Duodenal mucosa (tissue), 2 donors: ENCODE measurements at regions not wholly inside any gene's neighbourhood (a gene's known extent, or its start where the extent isn't known, plus 50 kb on each side); places are given as distances from the start of the nearest gene placed in this dataset.

Source experiments
- H3K27ac ChIP-seq: one replicate; pipeline ENCODE4 v1.7.0; 2013; ENCODE audit warnings: low read depth, low read length
- H3K27me3 ChIP-seq, 2 donors: one replicate each; pipeline ENCODE4 v1.7.0; 2013; ENCODE audit warnings: low read length in 2 of 2, control low read depth in 1 of 2; ENCODE audit not compliant: insufficient read depth in 2 of 2, control insufficient read depth in 1 of 2
- H3K36me3 ChIP-seq, 2 donors: one replicate each; pipeline ENCODE4 v1.7.0; 2013; ENCODE audit warnings: low read length in 2 of 2, control low read depth in 1 of 2; ENCODE audit not compliant: insufficient read depth in 2 of 2, control insufficient read depth in 1 of 2
- H3K4me1 ChIP-seq, 2 donors: one replicate each; pipeline ENCODE4 v1.7.0; 2013; ENCODE audit warnings: low read length in 2 of 2, control low read depth in 1 of 2; ENCODE audit not compliant: insufficient read depth in 2 of 2, control insufficient read depth in 1 of 2
- H3K4me3 ChIP-seq, 2 donors: one replicate each; pipeline ENCODE4 v1.7.0; 2013; ENCODE audit warnings: low read length in 2 of 2, low read depth in 1 of 2
- H3K9ac ChIP-seq, 2 donors: one replicate each; pipeline ENCODE4 v1.7.0; 2013; ENCODE audit warnings: low read length in 2 of 2, low read depth in 1 of 2
- H3K9me3 ChIP-seq, 2 donors: one replicate each; pipeline ENCODE4 v1.7.0; 2013; ENCODE audit warnings: low read length in 2 of 2, control low read depth in 1 of 2; ENCODE audit not compliant: control insufficient read depth in 1 of 2

- Histone ChIP-seq H3K9ac (no peak overlapping the region), H3K36me3 (no peaks in the 10 kb centered on the region), H3K4me3 (no peak overlapping the region), H3K4me1 (no peaks in the 10 kb centered on the region), H3K9me3 (no peaks in the 10 kb centered on the region), H3K27ac (no peak overlapping the region), H3K27me3 (no peaks in the 10 kb centered on the region)
Observed at GRCh38 chr9:106684940-106685695, 177.8 kb upstream of the ZNF462 start.

GRCh38 chr9:106689089-106689488 is 173.9 kb upstream of the ZNF462 start:
- Histone ChIP-seq H3K4me1 (no peaks in the 10 kb centered on the region), H3K9ac (no peak overlapping the region), H3K27ac (no peak overlapping the region), H3K36me3 (no peaks in the 10 kb centered on the region), H3K27me3 (no peaks in the 10 kb centered on the region), H3K9me3 (no peaks in the 10 kb centered on the region), H3K4me3 (no peak overlapping the region)

GRCh38 chr9:106691627-106692026 is 171.3 kb upstream of the ZNF462 start:
- H3K9me3 ChIP-seq: no peaks in the 10 kb centered on the region
- no peaks in the 10 kb centered on the region for H3K4me1 ChIP-seq
- no peak overlapping the region for H3K9ac ChIP-seq
- H3K4me3 ChIP-seq: no peak overlapping the region
- H3K36me3 ChIP-seq: no peaks in the 10 kb centered on the region
- no peaks in the 10 kb centered on the region for H3K27me3 ChIP-seq
- no peak overlapping the region for H3K27ac ChIP-seq

- no peak overlapping the region for H3K4me3 ChIP-seq
- no peak overlapping the region for H3K9ac ChIP-seq
- no peaks in the 10 kb centered on the region for H3K27me3 ChIP-seq
- no peaks in the 10 kb centered on the region for H3K36me3 ChIP-seq
- no peaks in the 10 kb centered on the region for H3K4me1 ChIP-seq
- H3K27ac ChIP-seq: no peak overlapping the region
- H3K9me3 ChIP-seq: no peaks in the 10 kb centered on the region
Observed at GRCh38 chr9:106693558-106693957, 169.4 kb upstream of the ZNF462 start.

- Histone ChIP-seq H3K27me3 (no peaks in the 10 kb centered on the region), H3K4me1 (no peaks in the 10 kb centered on the region), H3K27ac (no peak overlapping the region)
Observed at GRCh38 chr9:106696804-106697203, 166.2 kb upstream of the ZNF462 start.

GRCh38 chr9:106697390-106697749 is 165.6 kb upstream of the ZNF462 start:
- Histone ChIP-seq H3K9ac (no peak overlapping the region), H3K4me1 (no peaks in the 10 kb centered on the region), H3K27ac (no peak overlapping the region), H3K4me3 (no peak overlapping the region), H3K9me3 (no peaks in the 10 kb centered on the region), H3K36me3 (no peaks in the 10 kb centered on the region), H3K27me3 (no peaks in the 10 kb centered on the region)

More at GRCh38 chr9:106696804-106697203, 166.2 kb upstream of the ZNF462 start:
- no peak overlapping the region for H3K9ac ChIP-seq
- H3K9me3 ChIP-seq: no peaks in the 10 kb centered on the region
- H3K4me3 ChIP-seq: no peak overlapping the region
- H3K36me3 ChIP-seq: no peaks in the 10 kb centered on the region

GRCh38 chr9:106697750-106698502 is 165.0 kb upstream of the ZNF462 start:
- Histone ChIP-seq H3K27ac (no peak overlapping the region), H3K4me1 (no peaks in the 10 kb centered on the region), H3K9ac (no peak overlapping the region), H3K36me3 (no peaks in the 10 kb centered on the region), H3K9me3 (no peaks in the 10 kb centered on the region), H3K4me3 (peak overlapping the region; percentile 37 to 43), H3K27me3 (no peaks in the 10 kb centered on the region)

GRCh38 chr9:106700676-106701075 is 162.3 kb upstream of the ZNF462 start:
- H3K9me3 ChIP-seq: no peaks in the 10 kb centered on the region
- H3K9ac ChIP-seq: no peak overlapping the region
- H3K36me3 ChIP-seq: no peaks in the 10 kb centered on the region
- H3K27ac ChIP-seq: no peak overlapping the region
- H3K4me3 ChIP-seq: no peak overlapping the region
- H3K4me1 ChIP-seq: no peaks in the 10 kb centered on the region
- no peaks in the 10 kb centered on the region for H3K27me3 ChIP-seq

- Histone ChIP-seq H3K4me3 (no peak overlapping the region), H3K36me3 (no peaks in the 10 kb centered on the region)
Observed at GRCh38 chr9:106701611-106702010, 161.4 kb upstream of the ZNF462 start.

GRCh38 chr9:106704056-106704615 is 158.8 kb upstream of the ZNF462 start:
- H3K4me3 ChIP-seq: no peak overlapping the region
- no peaks in the 10 kb centered on the region for H3K4me1 ChIP-seq
- H3K27me3 ChIP-seq: no peaks in the 10 kb centered on the region
- no peak overlapping the region for H3K9ac ChIP-seq
- no peaks in the 10 kb centered on the region for H3K36me3 ChIP-seq
- no peak overlapping the region for H3K27ac ChIP-seq
- H3K9me3 ChIP-seq: no peaks in the 10 kb centered on the region

More at GRCh38 chr9:106701611-106702010, 161.4 kb upstream of the ZNF462 start:
- Histone ChIP-seq H3K27ac (no peak overlapping the region), H3K4me1 (no peaks in the 10 kb centered on the region), H3K9ac (no peak overlapping the region), H3K27me3 (no peaks in the 10 kb centered on the region), H3K9me3 (no peaks in the 10 kb centered on the region)
